Ovary (tissue), 7 donors: ENCODE measurements at regions not wholly inside any gene's neighbourhood (a gene's known extent, or its start where the extent isn't known, plus 50 kb on each side); places are given as distances from the start of the nearest gene placed in this dataset.

Experiments
- DNase-seq, 5 donors: peaks; one replicate each; pipeline ENCODE4 v3.0.0-alpha.2; 2019 to 2020
- H3K27ac ChIP-seq, 2 donors: fragments of 200-600 bp; one replicate each; pipeline versions ENCODE4 v1.5.1 to v1.8.0; 2019 to 2022
- H3K27me3 ChIP-seq: fragments of 200-600 bp; one replicate; pipeline ENCODE4 v1.8.0; 2022
- H3K36me3 ChIP-seq: fragments of 200-600 bp; sonication (generic); one replicate; pipeline ENCODE4 v1.5.1; 2019
- H3K4me1 ChIP-seq: one replicate; pipeline ENCODE4 v1.8.1; 2013; ENCODE audit warnings: mild to moderate bottlenecking, moderate library complexity; ENCODE audit not compliant: insufficient read depth
- H3K4me3 ChIP-seq: fragments of 200-600 bp; sonication (generic); one replicate; pipeline ENCODE4 v1.5.1; 2017
- H3K9me3 ChIP-seq, 2 donors: fragments of 200-600 bp in 1 of 2; sonication (generic) in 1 of 2; one replicate each; pipeline versions ENCODE4 v1.5.1 to v1.8.1; 2013 to 2019; ENCODE audit warnings: mild to moderate bottlenecking in 1 of 2, moderate library complexity in 1 of 2
- CTCF ChIP-seq, 3 donors: fragments of 450-650 bp in 2 of 3; fragments of 200-600 bp in 1 of 3; IDR thresholded peaks; one replicate each; pipeline versions ENCODE4 v1.5.1 to v1.8.0; 2016 to 2022; ENCODE audit warnings: antibody characterized with exemption in 3 of 3, mild to moderate bottlenecking in 1 of 3
- EP300 ChIP-seq: sonication (generic); formaldehyde crosslinking; IDR thresholded peaks from one replicate; pipeline ENCODE4 v1.6.1; 2017; ENCODE audit warnings: antibody characterized with exemption
- POLR2A ChIP-seq: fragments of 450-650 bp; IDR thresholded peaks from one replicate; pipeline ENCODE4 v1.6.1; 2017; ENCODE audit warnings: antibody characterized with exemption, mild to moderate bottlenecking, moderate library complexity
- WGBS, 3 donors: extraction: QIAGEN DNeasy Blood & Tissue Kit in 1 of 3; methylation state at CpG; one replicate each; pipeline versions ENCODE4 v1.1.5 to v1.1.7; 2013 to 2017; 5-methylcytosine and 5-hydroxymethylcytosine counted together
- intact Hi-C, 4 donors: fragments of 100-400 bp; cut with DNase I; formaldehyde crosslinking; loops; one replicate each; pipeline versions ENCODE4 v1.11.0 to v1.15.1; 2022 to 2023
- donor health status: DM: no; HTN: no; CAD: no; lungs with moderate emphysema.
- donor health status: DM: no; HTN: no; CAD: no.
- donor health status: Bipolar disorder and iron deficiency.
- donor health status: DM: no; HTN: no; CAD: no.
- donor health status: DM: yes; HTN: yes; CAD: no.

- WGBS, 3 donors, result 96 to 97% (median 97%) methylated on average over 8 of the region's 8 CpGs
- Histone ChIP-seq H3K27me3 (no peaks in the 10 kb centered on the region), H3K4me3 (no peak overlapping the region), H3K36me3 (no peaks in the 10 kb centered on the region), H3K4me1 (no peaks in the 10 kb centered on the region), H3K27ac (no peak overlapping the region), H3K9me3 (peaks cover 0 to 4% of the 10 kb centered on the region in 2 donors)
- intact Hi-C loops, result no loop called here
- TF ChIP-seq CTCF (IDR thresholded peaks at IDR 0.05), result no peak
- no peak for TF ChIP-seq EP300
- no peak for TF ChIP-seq POLR2A
- no peak for DNase-seq
Measured at GRCh38 chr21:31479222-31479621, 135.2 kb upstream of the TIAM1 start.

GRCh38 chr21:31476263-31477022, 132.4 kb upstream of the TIAM1 start:
- TF ChIP-seq CTCF (IDR thresholded peaks at IDR 0.05), result no peak
- TF ChIP-seq POLR2A, result no peak
- TF ChIP-seq EP300, result no peak
- 51 to 72% (median 67%) methylated on average over 11 of the region's 11 CpGs for WGBS, 3 donors

GRCh38 chr21:31475223-31475622, 131.2 kb upstream of the TIAM1 start:
- Histone ChIP-seq H3K27ac (no peak overlapping the region), H3K4me1 (no peaks in the 10 kb centered on the region), H3K4me3 (no peak overlapping the region), H3K36me3 (no peaks in the 10 kb centered on the region), H3K27me3 (no peaks in the 10 kb centered on the region), H3K9me3 (no peaks in the 10 kb centered on the region)
- TF ChIP-seq POLR2A (no peak), EP300 (no peak), CTCF (IDR thresholded peaks at IDR 0.05) (no peak)
- intact Hi-C loops, result no loop called here
- DNase-seq, result no peak
- 93 to 98% (median 94%) methylated on average over 5 of the region's 5 CpGs for WGBS, 3 donors

More at GRCh38 chr21:31476263-31477022, 132.4 kb upstream of the TIAM1 start:
- H3K9me3 ChIP-seq, result peaks cover 0 to 4% of the 10 kb centered on the region in 2 donors
- H3K4me1 ChIP-seq, result no peaks in the 10 kb centered on the region
- no peaks in the 10 kb centered on the region for H3K36me3 ChIP-seq
- intact Hi-C loops, result no loop called here
- DNase-seq, result no peak
- H3K27me3 ChIP-seq, result no peaks in the 10 kb centered on the region
- no peak overlapping the region for H3K27ac ChIP-seq
- no peak overlapping the region for H3K4me3 ChIP-seq

GRCh38 chr21:31473685-31474345, 129.8 kb upstream of the TIAM1 start:
- no peak overlapping the region for H3K4me3 ChIP-seq
- no peaks in the 10 kb centered on the region for H3K27me3 ChIP-seq
- no peaks in the 10 kb centered on the region for H3K9me3 ChIP-seq
- TF ChIP-seq POLR2A, result no peak
- no peak for TF ChIP-seq CTCF (IDR thresholded peaks at IDR 0.05)
- TF ChIP-seq EP300, result no peak
- H3K36me3 ChIP-seq, result no peaks in the 10 kb centered on the region
- no peak overlapping the region for H3K27ac ChIP-seq
- H3K4me1 ChIP-seq, result no peaks in the 10 kb centered on the region
- no peak for DNase-seq
- 83 to 89% (median 88%) methylated on average over 8 of the region's 8 CpGs for WGBS, 3 donors
- intact Hi-C loops, result no loop called here
